ENCODE measurements at regions not wholly inside any gene's neighbourhood (a gene's known extent, or its start where the extent isn't known, plus 50 kb on each side); places are given as distances from the start of the nearest gene placed in this dataset.
"Not testable (repeated sequence)": the region's sequence is repeated elsewhere in the genome, so short reads cannot be mapped to it uniquely, and the experiment has no call there.

DNA sequence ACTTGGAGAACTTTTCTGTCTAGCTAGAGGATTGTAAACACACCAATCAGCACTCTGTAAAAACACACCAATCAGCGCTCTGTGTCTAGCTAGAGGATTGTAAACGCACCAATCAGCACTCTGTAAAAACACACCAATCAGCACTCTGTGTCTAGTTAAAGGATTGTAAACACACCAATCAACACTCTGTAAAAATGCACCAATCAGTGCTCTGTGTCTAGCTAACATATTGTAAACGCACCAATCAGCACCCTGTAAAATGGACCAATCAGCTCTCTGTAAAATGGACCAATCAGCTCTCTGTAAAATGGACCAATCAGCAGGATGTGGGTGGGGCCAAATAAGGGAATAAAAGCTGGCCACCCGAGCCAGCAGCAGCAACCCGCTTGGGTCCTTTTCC is 91.1 kb upstream of the KRAS start:
- peaks cover 2 to 10% (median 7%) of the 10 kb centered on the region in 6 donors for H3K9me3 Mint-ChIP-seq
- not testable (repeated sequence) for H3K4me1 Mint-ChIP-seq; H3K36me3 Mint-ChIP-seq; H3K27ac Mint-ChIP-seq; H3K4me3 Mint-ChIP-seq; H3K27me3 Mint-ChIP-seq (ENCODE audit: low read depth in 3 of 3); DNase-seq

DNA sequence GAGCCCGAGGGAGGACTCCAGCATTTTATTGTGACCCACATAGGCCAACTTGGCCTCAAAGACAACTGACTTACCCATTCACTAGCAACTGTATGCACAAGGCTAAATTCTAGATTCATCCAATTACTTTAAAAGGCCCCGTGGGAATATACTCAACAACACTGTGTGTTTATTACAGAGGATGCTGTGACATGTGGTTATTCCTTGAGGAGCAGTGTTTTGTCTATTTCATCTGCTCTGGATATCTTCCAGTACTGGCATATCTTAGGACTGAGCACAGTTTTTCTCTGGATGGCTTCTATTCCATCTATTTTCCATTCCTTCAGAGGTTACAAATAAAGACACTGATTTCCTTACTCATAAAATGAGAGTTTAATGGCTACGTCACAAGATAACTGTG is 87.2 kb upstream of the KRAS start:
- Mint-ChIP-seq H3K27ac (no peak overlapping the region), H3K9me3 (peaks cover 2 to 10% (median 7%) of the 10 kb centered on the region in 6 donors), H3K36me3 (peaks cover 2 to 13% (median 7%) of the 10 kb centered on the region in 3 donors), H3K4me1 (peaks cover 0 to 5% of the 10 kb centered on the region in 2 donors), H3K27me3 (ENCODE audit: low read depth in 3 of 3) (peaks cover 1 to 3% (median 2%) of the 10 kb centered on the region in 3 donors), H3K4me3 (no peak overlapping the region)
- DNase-seq: no peak

DNA sequence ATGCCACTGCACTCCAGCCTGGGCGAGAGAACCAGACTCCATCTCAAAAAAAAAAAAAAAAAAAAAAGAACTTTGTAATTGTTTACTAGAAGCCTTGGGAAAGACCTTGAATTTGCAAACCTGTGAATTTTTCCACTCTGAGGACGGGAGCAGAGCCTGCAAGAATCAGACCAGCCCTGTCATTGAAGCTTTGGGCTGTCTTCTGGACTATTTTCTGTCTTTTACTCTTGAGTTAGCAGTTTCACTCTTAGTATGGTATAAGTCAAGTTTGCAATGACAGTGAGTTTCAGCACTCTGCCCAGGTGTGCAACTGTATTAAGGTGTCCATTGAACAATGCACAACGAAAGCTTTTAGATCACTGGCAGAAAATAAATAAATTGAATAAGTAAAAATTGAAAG is 81.4 kb upstream of the KRAS start:
- no peaks in the 10 kb centered on the region for H3K9me3 Mint-ChIP-seq
- no peak for DNase-seq
- peaks cover 0 to 4% (median 4%) of the 10 kb centered on the region in 3 donors for H3K27me3 Mint-ChIP-seq (ENCODE audit: low read depth in 3 of 3)

DNA sequence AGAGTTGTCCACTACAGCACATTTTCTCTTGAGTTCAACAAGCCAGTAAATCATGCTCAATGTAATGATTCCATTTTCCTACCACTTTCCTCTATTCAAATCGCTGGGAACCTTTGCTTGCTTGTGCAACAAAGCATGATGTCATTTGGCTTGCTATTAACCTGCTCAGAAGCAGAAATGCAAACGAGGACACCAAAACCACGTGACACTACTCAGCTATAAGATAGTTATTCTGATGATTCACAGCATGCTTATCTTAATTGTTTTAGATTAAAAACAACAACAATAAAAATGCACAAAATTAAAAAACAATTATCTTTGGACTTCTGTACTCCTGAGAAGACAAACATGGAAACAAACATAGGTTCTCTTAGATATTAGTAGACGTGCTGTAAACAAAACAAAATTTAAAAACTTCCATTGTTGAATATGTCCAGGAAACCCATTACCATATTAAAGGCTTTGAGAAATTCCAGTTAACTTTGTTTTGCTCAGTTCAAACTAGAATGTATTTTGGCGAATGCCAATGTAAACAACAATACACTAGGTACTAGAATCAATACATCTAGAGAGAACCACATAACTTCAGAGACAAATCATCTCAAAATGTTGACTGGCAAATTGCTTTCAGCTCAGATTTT is 77.5 kb upstream of the KRAS start:
- H3K27ac Mint-ChIP-seq: no peak overlapping the region
- H3K36me3 Mint-ChIP-seq: no peaks in the 10 kb centered on the region
- DNase-seq: no peak
- no peaks in the 10 kb centered on the region for H3K9me3 Mint-ChIP-seq
- peaks cover 0 to 4% (median 4%) of the 10 kb centered on the region in 3 donors for H3K27me3 Mint-ChIP-seq (ENCODE audit: low read depth in 3 of 3)
- H3K4me1 Mint-ChIP-seq: peaks cover 25 to 34% of the 10 kb centered on the region in 2 donors
- no peak overlapping the region for H3K4me3 Mint-ChIP-seq

More for the DNA sequence above, 81.4 kb upstream of the KRAS start:
- Mint-ChIP-seq H3K4me1 (peaks cover 3 to 5% of the 10 kb centered on the region in 2 donors), H3K36me3 (peaks cover 0 to 6% (median 0%) of the 10 kb centered on the region in 3 donors), H3K4me3 (no peak overlapping the region), H3K27ac (no peak overlapping the region)

DNA sequence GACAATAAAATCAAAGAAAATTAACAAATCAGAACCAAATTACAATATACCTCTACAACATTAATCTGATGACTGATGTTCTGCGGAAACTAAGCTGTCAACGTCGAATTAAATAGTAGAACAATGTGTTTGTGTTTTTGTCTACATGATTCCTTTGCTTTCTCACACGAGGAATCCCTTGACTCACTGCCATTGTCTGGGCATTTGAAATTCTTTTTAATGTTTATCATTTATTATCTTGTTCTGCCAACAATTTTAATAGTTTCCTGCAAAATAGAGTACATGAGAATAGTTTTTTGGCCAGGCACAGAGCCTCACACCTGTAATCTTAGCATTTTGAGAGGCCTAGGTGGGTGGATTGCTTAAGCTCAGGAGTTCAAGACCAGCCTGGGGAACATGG is 76.6 kb upstream of the KRAS start:
- Mint-ChIP-seq H3K27me3 (ENCODE audit: low read depth in 3 of 3) (peaks cover 0 to 4% (median 4%) of the 10 kb centered on the region in 3 donors), H3K9me3 (no peaks in the 10 kb centered on the region), H3K4me1 (peaks cover 33 to 43% of the 10 kb centered on the region in 2 donors), H3K27ac (no peak overlapping the region), H3K36me3 (no peaks in the 10 kb centered on the region), H3K4me3 (no peak overlapping the region)
- no peak for DNase-seq

DNA sequence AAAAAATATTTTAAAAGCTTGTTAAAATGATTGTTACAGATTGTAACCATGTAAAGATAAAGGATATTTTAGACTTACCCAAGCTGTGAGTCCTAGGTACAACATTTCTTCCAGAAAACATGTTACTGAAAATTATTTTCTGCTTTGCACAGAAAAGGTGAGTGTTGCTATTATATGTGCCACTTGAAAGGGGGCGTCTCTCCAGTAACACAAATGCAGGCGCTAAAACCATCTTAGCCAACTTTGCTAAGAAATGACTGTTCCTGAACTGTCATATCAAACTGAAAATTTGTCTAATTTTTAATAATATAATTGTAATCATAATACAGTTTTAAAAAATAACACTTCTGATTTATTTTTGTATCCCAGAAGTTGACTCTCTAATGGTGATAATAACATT is 75.6 kb upstream of the KRAS start:
- H3K9me3 Mint-ChIP-seq: no peaks in the 10 kb centered on the region
- peaks cover 43 to 53% of the 10 kb centered on the region in 2 donors for H3K4me1 Mint-ChIP-seq
- peak in 1 of 3 donors; percentile 9 for DNase-seq
- H3K36me3 Mint-ChIP-seq: no peaks in the 10 kb centered on the region
- peak overlapping the region in 3 of 6 donors; percentile 46 to 88 (median 80) for H3K27ac Mint-ChIP-seq
- peak overlapping the region in 4 of 5 donors; percentile 39 to 74 (median 60) for H3K4me3 Mint-ChIP-seq
- peaks cover 0 to 4% (median 0%) of the 10 kb centered on the region in 3 donors for H3K27me3 Mint-ChIP-seq (ENCODE audit: low read depth in 3 of 3)

DNA sequence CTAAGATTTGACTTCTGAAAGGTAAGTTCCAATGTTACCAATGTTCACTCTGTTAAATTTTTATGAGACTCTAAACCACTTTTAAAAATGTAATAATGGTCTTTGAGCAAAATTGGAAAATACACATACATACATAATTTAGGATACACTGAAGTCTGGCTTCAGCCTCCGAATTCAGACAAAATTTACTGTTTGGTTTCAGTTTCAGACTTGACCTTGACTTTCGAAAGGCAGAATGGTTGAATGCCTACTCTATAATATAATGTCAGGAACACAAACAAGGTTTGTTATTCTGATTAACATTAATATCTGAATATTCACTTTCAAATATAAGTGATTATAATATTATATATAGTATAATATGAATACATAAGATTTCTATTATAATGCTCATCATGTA is 74.1 kb upstream of the KRAS start:
- Mint-ChIP-seq H3K27me3 (ENCODE audit: low read depth in 3 of 3) (peaks cover 0 to 3% (median 0%) of the 10 kb centered on the region in 3 donors), H3K4me1 (peaks cover 52 to 66% of the 10 kb centered on the region in 2 donors), H3K27ac (peak overlapping the region in 4 of 6 donors; percentile 64 to 88 (median 77)), H3K36me3 (no peaks in the 10 kb centered on the region), H3K9me3 (no peaks in the 10 kb centered on the region), H3K4me3 (peak overlapping the region; percentile 53 to 74 (median 70))
- DNase-seq: peak in 2 of 3 donors; percentile 22 to 34

DNA sequence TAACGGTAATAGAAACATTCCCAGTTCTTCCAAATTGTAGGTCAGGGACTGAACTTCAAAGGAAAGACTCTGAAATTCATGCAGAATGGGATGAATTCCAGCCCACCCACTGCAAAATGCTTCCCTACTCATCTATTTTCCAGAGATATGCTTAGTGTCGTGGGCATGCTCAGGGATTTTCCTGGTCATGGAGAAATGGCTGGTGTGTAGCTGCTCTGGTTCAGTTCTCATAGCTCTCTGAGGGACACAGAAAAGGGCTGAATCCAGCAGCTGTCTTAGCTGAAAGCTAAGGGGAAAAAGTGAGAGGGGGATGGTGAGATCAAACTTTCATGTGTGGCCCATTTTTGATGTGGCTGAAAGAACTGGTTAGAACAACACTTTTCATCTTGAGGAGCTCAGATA is 72.9 kb upstream of the KRAS start:
- Mint-ChIP-seq H3K9me3 (no peaks in the 10 kb centered on the region), H3K36me3 (no peaks in the 10 kb centered on the region), H3K4me3 (peak overlapping the region; percentile 53 to 85 (median 65)), H3K4me1 (peaks cover 52 to 71% of the 10 kb centered on the region in 2 donors), H3K27me3 (ENCODE audit: low read depth in 3 of 3) (no peaks in the 10 kb centered on the region), H3K27ac (peak overlapping the region; percentile 36 to 88 (median 78))
- DNase-seq: no peak

DNA sequence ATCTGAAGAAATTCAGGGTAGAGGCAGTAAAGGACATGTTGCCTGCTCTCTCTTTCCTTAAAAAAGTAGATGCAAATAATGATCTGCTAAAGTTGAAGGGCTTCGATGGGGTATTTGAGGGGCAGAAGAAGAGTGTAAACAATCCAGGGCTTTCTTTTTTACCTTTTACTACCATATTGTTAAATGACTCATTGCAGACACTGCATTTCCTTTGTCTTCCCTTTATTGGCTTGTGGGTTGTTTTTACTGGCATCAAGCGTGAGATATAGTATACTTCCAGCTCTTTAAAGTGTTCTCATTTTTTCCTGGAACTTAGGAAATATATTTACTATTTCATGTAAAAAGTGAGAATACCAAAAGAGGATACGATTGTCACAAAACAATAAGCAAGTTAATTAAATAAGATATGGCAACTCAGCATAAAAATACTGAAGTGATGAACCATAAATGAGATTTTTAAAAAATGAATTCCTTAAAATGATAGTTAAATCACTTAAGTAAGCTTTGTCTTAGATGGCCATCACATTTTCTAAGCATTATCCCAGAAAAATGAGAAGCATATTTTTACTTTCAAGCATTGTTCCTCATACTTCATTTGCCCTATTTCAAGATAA is 72.3 kb upstream of the KRAS start:
- Mint-ChIP-seq H3K27ac (peak overlapping the region; percentile 79 to 92 (median 87)), H3K4me1 (peaks cover 50 to 71% of the 10 kb centered on the region in 2 donors)
- no peak for DNase-seq

DNA sequence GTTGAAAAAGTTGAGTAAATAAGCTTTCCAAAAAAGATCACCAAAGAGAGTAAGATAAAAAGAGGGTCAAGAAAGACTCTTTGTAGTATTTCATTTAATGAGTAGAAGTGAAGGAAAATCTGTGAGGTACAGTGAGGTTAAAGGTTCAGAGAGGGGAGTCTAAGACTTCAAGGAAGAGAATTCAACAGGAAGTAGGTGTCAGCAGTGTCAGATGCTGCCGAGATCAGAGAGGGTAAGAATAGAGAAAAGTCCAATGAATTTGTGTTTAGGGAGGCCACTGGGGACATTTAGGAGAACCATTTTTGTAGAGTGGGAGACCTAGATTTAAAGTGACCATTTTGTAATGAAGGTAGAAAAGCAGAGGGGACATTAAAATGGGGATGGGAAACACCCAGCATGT is 71.6 kb upstream of the KRAS start:
- H3K27me3 Mint-ChIP-seq (ENCODE audit: low read depth in 3 of 3): no peaks in the 10 kb centered on the region
- no peaks in the 10 kb centered on the region for H3K36me3 Mint-ChIP-seq
- peak overlapping the region; percentile 79 to 92 (median 87) for H3K27ac Mint-ChIP-seq
- DNase-seq: peak in 1 of 3 donors; percentile 17
- H3K9me3 Mint-ChIP-seq: no peaks in the 10 kb centered on the region
- H3K4me1 Mint-ChIP-seq: peaks cover 48 to 71% of the 10 kb centered on the region in 2 donors
- H3K4me3 Mint-ChIP-seq: peak overlapping the region; percentile 59 to 85 (median 71)

More for the DNA sequence above, 72.3 kb upstream of the KRAS start:
- Mint-ChIP-seq H3K36me3 (no peaks in the 10 kb centered on the region), H3K4me3 (peak overlapping the region; percentile 59 to 85 (median 71)), H3K9me3 (no peaks in the 10 kb centered on the region), H3K27me3 (ENCODE audit: low read depth in 3 of 3) (no peaks in the 10 kb centered on the region)

DNA sequence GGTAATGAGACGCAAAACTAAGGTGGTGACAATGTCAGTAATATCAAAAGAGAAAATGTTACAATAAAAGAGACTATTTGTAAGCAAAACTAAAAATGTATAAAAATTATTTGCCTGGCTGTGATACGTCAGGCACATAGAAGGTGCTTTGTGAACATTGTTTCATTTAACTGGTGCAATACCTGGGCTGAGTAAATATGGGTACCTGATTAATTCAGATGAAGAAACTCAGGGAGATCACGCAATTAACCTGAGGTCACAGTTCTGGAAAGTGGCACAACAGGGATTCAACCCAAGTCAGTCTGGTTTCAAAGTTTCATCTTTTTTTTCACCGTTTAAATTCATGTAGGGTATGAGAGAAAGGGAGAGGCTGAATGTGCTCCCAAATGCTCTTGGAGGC is 71.0 kb upstream of the KRAS start:
- H3K9me3 Mint-ChIP-seq: no peaks in the 10 kb centered on the region
- H3K4me1 Mint-ChIP-seq: peaks cover 48 to 71% of the 10 kb centered on the region in 2 donors
- H3K27me3 Mint-ChIP-seq (ENCODE audit: low read depth in 3 of 3): no peaks in the 10 kb centered on the region
- DNase-seq: no peak
- peak overlapping the region in 2 of 5 donors; percentile 73 to 85 for H3K4me3 Mint-ChIP-seq
- no peaks in the 10 kb centered on the region for H3K36me3 Mint-ChIP-seq
- H3K27ac Mint-ChIP-seq: peak overlapping the region; percentile 15 to 92 (median 87)

DNA sequence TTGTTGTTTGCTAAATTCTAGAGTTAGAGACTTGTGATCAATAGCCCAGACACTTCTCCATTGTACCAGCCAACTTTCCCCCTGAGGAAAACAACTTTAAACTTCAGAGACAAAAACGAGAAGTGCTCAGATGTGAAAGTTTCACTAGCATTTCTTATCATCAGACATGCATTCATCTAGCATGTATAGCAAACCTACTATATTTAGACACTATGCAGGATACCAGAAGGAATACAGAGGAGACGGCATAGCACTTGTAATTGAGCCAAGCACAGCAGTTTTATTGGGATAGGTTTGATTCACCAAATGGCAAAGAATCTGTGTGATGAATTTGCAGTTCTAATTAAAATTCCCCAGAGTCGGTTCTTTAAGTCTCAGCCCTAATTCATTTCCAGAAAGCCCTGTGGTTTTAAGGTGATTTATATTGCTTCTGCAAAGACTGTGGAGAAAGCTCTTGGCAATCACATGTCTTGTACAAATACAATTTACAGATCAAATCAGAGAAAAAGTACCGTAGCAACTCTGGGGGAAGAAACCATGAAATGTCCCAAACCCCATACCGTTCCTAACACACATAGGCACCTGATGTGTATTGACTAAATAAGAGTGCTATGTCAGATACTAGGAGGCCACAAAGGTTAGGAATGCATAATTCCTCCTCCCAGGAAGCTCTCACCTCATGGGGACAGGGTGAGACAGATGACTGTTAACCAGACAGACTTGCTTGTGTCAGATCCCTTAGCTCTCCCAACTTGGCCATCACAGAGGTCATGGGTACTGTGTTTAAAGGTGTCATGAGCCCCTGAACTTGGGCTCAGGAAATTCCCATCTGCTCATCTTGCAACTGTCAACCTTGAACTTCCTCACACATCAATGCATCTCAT is 69.6 kb upstream of the KRAS start:
- Mint-ChIP-seq H3K9me3 (no peaks in the 10 kb centered on the region), H3K36me3 (no peaks in the 10 kb centered on the region), H3K4me3 (no peak overlapping the region), H3K4me1 (peaks cover 41 to 59% of the 10 kb centered on the region in 2 donors), H3K27ac (no peak overlapping the region), H3K27me3 (ENCODE audit: low read depth in 3 of 3) (no peaks in the 10 kb centered on the region)
- no peak for DNase-seq

DNA sequence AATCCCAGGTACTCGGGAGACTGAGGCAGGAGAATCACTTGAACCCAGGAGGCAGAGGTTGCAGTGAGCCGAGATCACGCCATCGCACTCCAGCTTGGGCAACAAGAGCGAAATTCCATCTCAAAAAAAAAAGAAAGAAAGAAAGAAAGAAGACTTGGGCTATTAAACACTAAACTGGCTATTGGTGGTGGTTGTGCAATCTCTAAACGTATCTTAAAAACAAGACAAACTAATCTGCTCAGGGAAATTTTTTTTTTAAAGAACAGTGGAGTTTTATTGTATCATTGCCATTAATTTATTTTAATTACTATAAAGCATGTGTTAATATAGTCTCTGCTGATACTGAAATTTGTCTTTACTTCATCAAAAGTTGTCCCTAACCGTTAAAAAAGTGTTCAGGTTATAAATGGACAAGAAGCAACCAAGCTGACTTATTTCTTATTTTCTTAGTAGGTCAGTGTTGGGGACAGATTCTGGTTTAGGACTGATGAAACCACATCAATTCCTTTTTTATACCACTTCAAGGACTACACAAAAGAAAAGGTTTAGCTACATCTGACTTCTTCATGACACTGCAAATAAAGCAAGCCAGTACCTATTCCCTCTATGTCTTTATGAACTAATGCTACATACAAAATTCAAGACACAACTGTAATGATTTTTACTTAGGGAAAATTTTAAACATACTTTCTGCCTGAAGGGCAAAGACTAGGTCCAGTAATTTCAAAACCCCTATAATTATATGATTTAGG is 68.7 kb upstream of the KRAS start:
- Mint-ChIP-seq H3K36me3 (peaks cover 0 to 2% (median 0%) of the 10 kb centered on the region in 3 donors), H3K4me1 (peaks cover 38 to 49% of the 10 kb centered on the region in 2 donors), H3K27ac (peak overlapping the region in 1 of 6 donors; percentile 1), H3K4me3 (no peak overlapping the region), H3K9me3 (no peaks in the 10 kb centered on the region), H3K27me3 (ENCODE audit: low read depth in 3 of 3) (peaks cover 0 to under 1% (median 0%) of the 10 kb centered on the region in 3 donors)
- DNase-seq: no peak

Data from immature natural killer cell (primary cell).